ENCODE measurements at regions not wholly inside any gene's neighbourhood (a gene's known extent, or its start where the extent isn't known, plus 50 kb on each side); places are given as distances from the start of the nearest gene placed in this dataset.
"Not testable (repeated sequence)": the region's sequence is repeated elsewhere in the genome, so short reads cannot be mapped to it uniquely, and the experiment has no call there.

- Histone ChIP-seq H3K4me3 (ENCODE audit: low read length) (no peak overlapping the region), H3K9me3 (ENCODE audit: low read depth, low read length) (no peaks in the 10 kb centered on the region), H3K4me1 (ENCODE audit: insufficient read depth, low read length) (no peaks in the 10 kb centered on the region), H3K27me3 (ENCODE audit: insufficient read depth, low read length) (no peaks in the 10 kb centered on the region)
Measured at GRCh38 chr7:20916311-20916710, 129.6 kb upstream of the SP8 start.

GRCh38 chr7:20917603-20918002 lies 130.9 kb upstream of the SP8 start:
- no peaks in the 10 kb centered on the region for H3K4me1 ChIP-seq (ENCODE audit: insufficient read depth, low read length)
- no peak overlapping the region for H3K4me3 ChIP-seq (ENCODE audit: low read length)
- H3K27me3 ChIP-seq (ENCODE audit: insufficient read depth, low read length) = no peaks in the 10 kb centered on the region

GRCh38 chr7:20918156-20918555 lies 131.5 kb upstream of the SP8 start:
- H3K4me3 ChIP-seq (ENCODE audit: low read length) = no peak overlapping the region
- no peaks in the 10 kb centered on the region for H3K9me3 ChIP-seq (ENCODE audit: low read depth, low read length)
- no peaks in the 10 kb centered on the region for H3K4me1 ChIP-seq (ENCODE audit: insufficient read depth, low read length)
- H3K27me3 ChIP-seq (ENCODE audit: insufficient read depth, low read length) = no peaks in the 10 kb centered on the region

More at GRCh38 chr7:20917603-20918002, 130.9 kb upstream of the SP8 start:
- no peaks in the 10 kb centered on the region for H3K9me3 ChIP-seq (ENCODE audit: low read depth, low read length)

- H3K27me3 ChIP-seq (ENCODE audit: insufficient read depth, low read length); H3K4me1 ChIP-seq (ENCODE audit: insufficient read depth, low read length); H3K9me3 ChIP-seq (ENCODE audit: low read depth, low read length); H3K4me3 ChIP-seq (ENCODE audit: low read length): not testable (repeated sequence)
Measured at GRCh38 chr7:20927178-20927577, 140.5 kb upstream of the SP8 start.

- Histone ChIP-seq H3K4me1 (ENCODE audit: insufficient read depth, low read length) (no peaks in the 10 kb centered on the region), H3K9me3 (ENCODE audit: low read depth, low read length) (no peaks in the 10 kb centered on the region), H3K4me3 (ENCODE audit: low read length) (no peak overlapping the region), H3K27me3 (ENCODE audit: insufficient read depth, low read length) (no peaks in the 10 kb centered on the region)
Measured at GRCh38 chr7:20927976-20928375, 141.3 kb upstream of the SP8 start.

GRCh38 chr7:20929199-20929598 lies 142.5 kb upstream of the SP8 start:
- H3K4me3 ChIP-seq (ENCODE audit: low read length) = no peak overlapping the region
- H3K27me3 ChIP-seq (ENCODE audit: insufficient read depth, low read length) = no peaks in the 10 kb centered on the region
- H3K4me1 ChIP-seq (ENCODE audit: insufficient read depth, low read length) = no peaks in the 10 kb centered on the region
- H3K9me3 ChIP-seq (ENCODE audit: low read depth, low read length) = no peaks in the 10 kb centered on the region

GRCh38 chr7:20931739-20932138 lies 145.1 kb upstream of the SP8 start:
- Histone ChIP-seq H3K27me3 (ENCODE audit: insufficient read depth, low read length) (no peaks in the 10 kb centered on the region), H3K9me3 (ENCODE audit: low read depth, low read length) (no peaks in the 10 kb centered on the region), H3K4me3 (ENCODE audit: low read length) (no peak overlapping the region), H3K4me1 (ENCODE audit: insufficient read depth, low read length) (no peaks in the 10 kb centered on the region)

GRCh38 chr7:20932785-20933527 lies 146.3 kb upstream of the SP8 start:
- no peaks in the 10 kb centered on the region for H3K27me3 ChIP-seq (ENCODE audit: insufficient read depth, low read length)
- no peaks in the 10 kb centered on the region for H3K9me3 ChIP-seq (ENCODE audit: low read depth, low read length)
- H3K4me1 ChIP-seq (ENCODE audit: insufficient read depth, low read length) = no peaks in the 10 kb centered on the region
- no peak overlapping the region for H3K4me3 ChIP-seq (ENCODE audit: low read length)

- Histone ChIP-seq H3K4me1 (ENCODE audit: insufficient read depth, low read length) (no peaks in the 10 kb centered on the region), H3K4me3 (ENCODE audit: low read length) (no peak overlapping the region), H3K9me3 (ENCODE audit: low read depth, low read length) (peaks cover 4% of the 10 kb centered on the region), H3K27me3 (ENCODE audit: insufficient read depth, low read length) (no peaks in the 10 kb centered on the region)
Measured at GRCh38 chr7:20945451-20945850, 158.8 kb upstream of the SP8 start.

GRCh38 chr7:20952916-20953315 lies 166.2 kb upstream of the SP8 start:
- Histone ChIP-seq H3K9me3 (ENCODE audit: low read depth, low read length) (no peaks in the 10 kb centered on the region), H3K27me3 (ENCODE audit: insufficient read depth, low read length) (no peaks in the 10 kb centered on the region), H3K4me3 (ENCODE audit: low read length) (no peak overlapping the region), H3K4me1 (ENCODE audit: insufficient read depth, low read length) (no peaks in the 10 kb centered on the region)

- Histone ChIP-seq H3K4me3 (ENCODE audit: low read length) (no peak overlapping the region), H3K27me3 (ENCODE audit: insufficient read depth, low read length) (no peaks in the 10 kb centered on the region), H3K4me1 (ENCODE audit: insufficient read depth, low read length) (no peaks in the 10 kb centered on the region), H3K9me3 (ENCODE audit: low read depth, low read length) (no peaks in the 10 kb centered on the region)
Measured at GRCh38 chr7:20954711-20955619, 168.3 kb upstream of the SP8 start.

GRCh38 chr7:20958572-20958971 lies 171.9 kb upstream of the SP8 start:
- Histone ChIP-seq H3K4me1 (ENCODE audit: insufficient read depth, low read length) (no peaks in the 10 kb centered on the region), H3K9me3 (ENCODE audit: low read depth, low read length) (no peaks in the 10 kb centered on the region), H3K4me3 (ENCODE audit: low read length) (no peak overlapping the region)

GRCh38 chr7:20959281-20959680 lies 172.6 kb upstream of the SP8 start:
- Histone ChIP-seq H3K4me3 (ENCODE audit: low read length) (no peak overlapping the region), H3K9me3 (ENCODE audit: low read depth, low read length) (no peaks in the 10 kb centered on the region), H3K4me1 (ENCODE audit: insufficient read depth, low read length) (no peaks in the 10 kb centered on the region), H3K27me3 (ENCODE audit: insufficient read depth, low read length) (no peaks in the 10 kb centered on the region)

More at GRCh38 chr7:20958572-20958971, 171.9 kb upstream of the SP8 start:
- H3K27me3 ChIP-seq (ENCODE audit: insufficient read depth, low read length) = no peaks in the 10 kb centered on the region

- Histone ChIP-seq H3K4me1 (ENCODE audit: insufficient read depth, low read length) (no peaks in the 10 kb centered on the region), H3K9me3 (ENCODE audit: low read depth, low read length) (no peaks in the 10 kb centered on the region), H3K27me3 (ENCODE audit: insufficient read depth, low read length) (no peaks in the 10 kb centered on the region), H3K4me3 (ENCODE audit: low read length) (no peak overlapping the region)
Measured at GRCh38 chr7:20963556-20964280, 177.0 kb upstream of the SP8 start.

GRCh38 chr7:20964281-20964918 lies 177.7 kb upstream of the SP8 start:
- H3K27me3 ChIP-seq (ENCODE audit: insufficient read depth, low read length) = no peaks in the 10 kb centered on the region
- H3K9me3 ChIP-seq (ENCODE audit: low read depth, low read length) = no peaks in the 10 kb centered on the region
- H3K4me1 ChIP-seq (ENCODE audit: insufficient read depth, low read length) = no peaks in the 10 kb centered on the region
- H3K4me3 ChIP-seq (ENCODE audit: low read length) = no peak overlapping the region

Data from mononuclear cell (primary cell).